H9 (cell line): ENCODE measurements at regions not wholly inside any gene's neighbourhood (a gene's known extent, or its start where the extent isn't known, plus 50 kb on each side); places are given as distances from the start of the nearest gene placed in this dataset.

Experiments
- DNase-seq: peaks from one replicate; pipeline ENCODE4 v3.0.0-alpha.2; 2017
- H2AFZ ChIP-seq: one replicate; pipeline ENCODE4 v1.6.1; 2013; ENCODE audit warnings: mild to moderate bottlenecking, low read length, control low read depth, moderate library complexity
- H2AK5ac ChIP-seq: 2 replicates; pipeline ENCODE4 v1.6.1; 2013; ENCODE audit warnings: low read length, control low read depth, mixed read lengths; ENCODE audit not compliant: insufficient read length
- H2BK120ac ChIP-seq: one replicate; pipeline ENCODE4 v1.6.1; 2013; ENCODE audit warnings: low read depth, mild to moderate bottlenecking, low read length, control low read depth, inconsistent platforms; ENCODE audit not compliant: poor library complexity, severe bottlenecking
- H2BK12ac ChIP-seq: 2 replicates; pipeline ENCODE4 v1.6.1; 2013; ENCODE audit warnings: low read length, control low read depth, mixed read lengths, low read depth; ENCODE audit not compliant: insufficient read length
- H2BK15ac ChIP-seq: 2 replicates; pipeline ENCODE4 v1.6.1; 2013; ENCODE audit warnings: low read depth, low read length, control low read depth
- H2BK20ac ChIP-seq: one replicate; pipeline ENCODE4 v1.6.1; 2013; ENCODE audit warnings: low read depth, mild to moderate bottlenecking, low read length, control low read depth, inconsistent platforms; ENCODE audit not compliant: poor library complexity, severe bottlenecking
- H2BK5ac ChIP-seq: 2 replicates; pipeline ENCODE4 v1.6.1; 2013; ENCODE audit warnings: low read length, control low read depth, mixed read lengths; ENCODE audit not compliant: insufficient read length
- H3K14ac ChIP-seq: 2 replicates; pipeline ENCODE4 v1.6.1; 2013; ENCODE audit warnings: low read length, control low read depth; ENCODE audit not compliant: insufficient read depth
- H3K18ac ChIP-seq: 2 replicates; pipeline ENCODE4 v1.6.1; 2013; ENCODE audit warnings: low read depth, mild to moderate bottlenecking, mixed read lengths, low read length, control low read depth; ENCODE audit not compliant: insufficient read length
- H3K23ac ChIP-seq: 2 replicates; pipeline ENCODE4 v1.6.1; 2013; ENCODE audit warnings: low read length, control low read depth, mixed read lengths, low read depth; ENCODE audit not compliant: insufficient read length
- H3K23me2 ChIP-seq: 2 replicates; pipeline ENCODE4 v1.6.1; 2013; ENCODE audit warnings: low read depth, mild to moderate bottlenecking, mixed read lengths, low read length, control low read depth; ENCODE audit not compliant: insufficient read length, poor library complexity, severe bottlenecking
- H3K27ac ChIP-seq: 2 replicates; pipeline ENCODE4 v1.5.1; 2013; ENCODE audit warnings: low read length, control low read depth, mixed read lengths, low read depth; ENCODE audit not compliant: insufficient read length
- H3K27me3 ChIP-seq: 2 replicates; pipeline ENCODE4 v1.6.1; 2013; ENCODE audit warnings: low read length, control low read depth, inconsistent platforms; ENCODE audit not compliant: insufficient read depth
- H3K4ac ChIP-seq: 2 replicates; pipeline ENCODE4 v1.6.1; 2013; ENCODE audit warnings: low read depth, mild to moderate bottlenecking, control low read depth, inconsistent platforms, low read length, moderate library complexity
- H3K4me1 ChIP-seq: 2 replicates; pipeline ENCODE4 v1.6.1; 2013; ENCODE audit warnings: low read length, control low read depth, inconsistent platforms; ENCODE audit not compliant: insufficient read depth
- H3K4me2 ChIP-seq: 2 replicates; pipeline ENCODE4 v1.6.1; 2013; ENCODE audit warnings: low read length, control low read depth, mixed read lengths; ENCODE audit not compliant: insufficient read length, insufficient read depth
- H3K56ac ChIP-seq: 2 replicates; pipeline ENCODE4 v1.6.1; 2013; ENCODE audit warnings: low read depth, mild to moderate bottlenecking, mixed read lengths, low read length, control low read depth; ENCODE audit not compliant: insufficient read length
- H3K79me1 ChIP-seq: 2 replicates; pipeline ENCODE4 v1.6.1; 2013; ENCODE audit warnings: low read depth, mild to moderate bottlenecking, moderate library complexity, low read length, control low read depth, inconsistent platforms; ENCODE audit not compliant: insufficient read depth, poor library complexity, severe bottlenecking
- H3K79me2 ChIP-seq: 2 replicates; pipeline ENCODE4 v1.6.1; 2013; ENCODE audit warnings: low read length, control low read depth, inconsistent platforms; ENCODE audit not compliant: insufficient read depth
- H3K9ac ChIP-seq: 2 replicates; pipeline ENCODE4 v1.6.1; 2013; ENCODE audit warnings: low read length, control low read depth, mixed read lengths; ENCODE audit not compliant: insufficient read length; ENCODE audit errors: extremely low read depth
- H3K9me3 ChIP-seq: one replicate; pipeline ENCODE4 v1.6.1; 2013; ENCODE audit warnings: low read depth, low read length, inconsistent platforms; ENCODE audit not compliant: control insufficient read depth
- H3T11ph ChIP-seq: one replicate; pipeline ENCODE4 v1.6.1; 2013; ENCODE audit warnings: mild to moderate bottlenecking, low read length, control low read depth, inconsistent platforms
- H4K20me1 ChIP-seq: one replicate; pipeline ENCODE4 v1.6.1; 2013; ENCODE audit not compliant: control insufficient read depth, insufficient read length, insufficient read depth
- H4K5ac ChIP-seq: 2 replicates; pipeline ENCODE4 v1.6.1; 2013; ENCODE audit warnings: low read depth, mild to moderate bottlenecking, mixed read lengths, low read length, control low read depth; ENCODE audit not compliant: insufficient read length
- H4K8ac ChIP-seq: replicated peaks from 2 replicates; pipeline ENCODE4 v1.6.1; 2013; ENCODE audit warnings: low read length, control low read depth, mixed read lengths, low read depth; ENCODE audit not compliant: insufficient read length
- H4K91ac ChIP-seq: 2 replicates; pipeline ENCODE4 v1.6.1; 2013; ENCODE audit warnings: low read depth, mild to moderate bottlenecking, moderate library complexity, mixed read lengths, low read length, control low read depth; ENCODE audit not compliant: insufficient read length
- H3K27ac Mint-ChIP-seq, 3 experiments: 2 replicates in 2 of 3; 3 replicates in 1 of 3; pipeline ENCODE4 v1.8.0; 2020 to 2021; ENCODE audit warnings: mixed read lengths in 3 of 3, mild to moderate bottlenecking in 1 of 3, moderate library complexity in 1 of 3
- H3K27me3 Mint-ChIP-seq: 2 replicates; pipeline ENCODE4 v1.8.0; 2021; ENCODE audit warnings: low read depth, mild to moderate bottlenecking, moderate library complexity, mixed read lengths
- H3K36me3 Mint-ChIP-seq, 3 experiments: 2 replicates in 2 of 3; 3 replicates in 1 of 3; pipeline ENCODE4 v1.8.0; 2020 to 2021; ENCODE audit warnings: low read depth in 3 of 3, mixed read lengths in 3 of 3; ENCODE audit not compliant: insufficient read depth in 1 of 3
- H3K4me1 Mint-ChIP-seq, 2 experiments: 2 replicates each; pipeline ENCODE4 v1.8.0; 2020; ENCODE audit warnings: mixed read lengths in 2 of 2
- H3K4me3 Mint-ChIP-seq, 2 experiments: 2 replicates in 1 of 2; 3 replicates in 1 of 2; pipeline ENCODE4 v1.8.0; 2020 to 2021; ENCODE audit warnings: mild to moderate bottlenecking in 2 of 2, mixed read lengths in 2 of 2, moderate library complexity in 1 of 2
- H3K9me3 Mint-ChIP-seq, 2 experiments: 2 replicates in 1 of 2; 3 replicates in 1 of 2; pipeline ENCODE4 v1.8.0; 2020; ENCODE audit warnings: mild to moderate bottlenecking in 2 of 2, mixed read lengths in 2 of 2, moderate library complexity in 1 of 2
- CTCF ChIP-seq: fragments of 200-600 bp; sonication (generic); conservative IDR thresholded peaks from 3 replicates; pipeline ENCODE4 v1.8.0; 2021; ENCODE audit warnings: antibody characterized with exemption, mild to moderate bottlenecking
- WGBS: extraction: QIAGEN DNeasy Blood & Tissue Kit; methylation state at CpG from one replicate; pipeline ENCODE4 v1.1.7; 2013; ENCODE audit warnings: missing lambda C conversion rate, low lambda C conversion rate, mixed read lengths; ENCODE audit not compliant: insufficient read length; ENCODE audit errors: extremely low coverage; 5-methylcytosine and 5-hydroxymethylcytosine counted together

GRCh38 chr9:25284365-25284764, 393.9 kb downstream of the TUSC1 start:
- H3K27ac Mint-ChIP-seq, result no peak overlapping the region
- no peaks in the 10 kb centered on the region for H3K4me1 Mint-ChIP-seq
- no peak overlapping the region for H3K23ac ChIP-seq
- H4K20me1 ChIP-seq, result no peaks in the 10 kb centered on the region
- no peak overlapping the region for H3K27ac ChIP-seq
- H2BK15ac ChIP-seq, result no peak overlapping the region
- H3K79me1 ChIP-seq, result no peaks in the 10 kb centered on the region
- no peak overlapping the region for H3K9ac ChIP-seq
- WGBS, result no CpG with 5 or more reads among the region's 1 CpG
- no peaks in the 10 kb centered on the region; a peak in 2 of 7 replicates for H3K36me3 Mint-ChIP-seq
- no peak overlapping the region for H2AK5ac ChIP-seq
- no peak overlapping the region for H2AFZ ChIP-seq
- no peak overlapping the region for H3T11ph ChIP-seq
- H3K4ac ChIP-seq, result no peak overlapping the region
- H3K9me3 ChIP-seq, result no peaks in the 10 kb centered on the region
- H2BK120ac ChIP-seq, result no peak overlapping the region
- no peak overlapping the region for H3K56ac ChIP-seq
- no peak overlapping the region for H2BK12ac ChIP-seq
- no peak overlapping the region for H3K18ac ChIP-seq
- TF ChIP-seq CTCF, result no peak
- H3K27me3 ChIP-seq, result no peaks in the 10 kb centered on the region
- no peak overlapping the region for H4K91ac ChIP-seq
- H3K4me3 Mint-ChIP-seq, result no peak overlapping the region
- H3K4me2 ChIP-seq, result no peak overlapping the region
- no peak overlapping the region for H2BK20ac ChIP-seq
- H3K4me1 ChIP-seq, result no peaks in the 10 kb centered on the region
- H4K8ac ChIP-seq, result no peak overlapping the region
- no peak for DNase-seq
- H3K27me3 Mint-ChIP-seq, result 0 out of 2 replicates have a peak, but pooled peaks cover 1% of the 10 kb centered on the region
- H3K9me3 Mint-ChIP-seq, result no peaks in the 10 kb centered on the region; a peak in 1 of 5 replicates
- H3K14ac ChIP-seq, result no peak overlapping the region
- H3K79me2 ChIP-seq, result no peaks in the 10 kb centered on the region
- H3K23me2 ChIP-seq, result no peaks in the 10 kb centered on the region
- H2BK5ac ChIP-seq, result no peak overlapping the region
- no peak overlapping the region for H4K5ac ChIP-seq
